Neural progenitor cell (in vitro differentiated cells): ENCODE measurements at regions not wholly inside any gene's neighbourhood (a gene's known extent, or its start where the extent isn't known, plus 50 kb on each side); places are given as distances from the start of the nearest gene placed in this dataset.

Experiments
- DNase-seq: peaks from one replicate; pipeline ENCODE4 v3.0.0-alpha.2; 2016; ENCODE audit warnings: low spot score
- H2AFZ ChIP-seq: fragments of 200-600 bp; sonication (generic); replicated peaks from 2 replicates; pipeline ENCODE4 v1.6.1; 2016; ENCODE audit warnings: antibody characterized with exemption
- H3F3A ChIP-seq: fragments of 200-600 bp; sonication (generic); 2 replicates; pipeline ENCODE4 v1.6.1; 2016; ENCODE audit warnings: antibody characterized with exemption, low read depth
- H3K27ac ChIP-seq: fragments of 200-600 bp; sonication (generic); 2 replicates; pipeline ENCODE4 v1.5.1; 2016; ENCODE audit warnings: mild to moderate bottlenecking
- H3K27me3 ChIP-seq: fragments of 200-600 bp; sonication (generic); 2 replicates; pipeline ENCODE4 v1.6.1; 2016; ENCODE audit warnings: mild to moderate bottlenecking, moderate library complexity
- H3K36me3 ChIP-seq: fragments of 200-600 bp; sonication (generic); 2 replicates; pipeline ENCODE4 v1.5.1; 2016
- H3K4me1 ChIP-seq: fragments of 200-600 bp; sonication (generic); 2 replicates; pipeline ENCODE4 v1.6.1; 2016; ENCODE audit warnings: mixed run types
- H3K4me2 ChIP-seq: fragments of 200-600 bp; sonication (generic); 2 replicates; pipeline ENCODE4 v1.6.1; 2016
- H3K4me3 ChIP-seq: fragments of 200-600 bp; sonication (generic); 2 replicates; pipeline ENCODE4 v1.5.1; 2016
- H3K79me2 ChIP-seq: fragments of 200-600 bp; sonication (generic); 2 replicates; pipeline ENCODE4 v1.6.1; 2016; ENCODE audit warnings: low read depth
- H3K9ac ChIP-seq: fragments of 200-600 bp; sonication (generic); 2 replicates; pipeline ENCODE4 v1.6.1; 2016
- H3K9me3 ChIP-seq: fragments of 200-600 bp; sonication (generic); 2 replicates; pipeline ENCODE4 v1.5.1; 2016; ENCODE audit warnings: low read depth
- H4K20me1 ChIP-seq: fragments of 200-600 bp; sonication (generic); 2 replicates; pipeline ENCODE4 v1.6.1; 2016; ENCODE audit warnings: low read depth
- H3K27ac Mint-ChIP-seq: 3 replicates; pipeline ENCODE4 v1.8.0; 2021; ENCODE audit warnings: mixed read lengths
- H3K27me3 Mint-ChIP-seq: 2 replicates; pipeline ENCODE4 v1.8.0; 2022; ENCODE audit warnings: low read depth, mild to moderate bottlenecking, inconsistent platforms, moderate library complexity, mixed read lengths; ENCODE audit not compliant: insufficient read depth
- H3K36me3 Mint-ChIP-seq: 3 replicates; pipeline ENCODE4 v1.8.0; 2021; ENCODE audit warnings: mixed read lengths
- H3K4me1 Mint-ChIP-seq: 3 replicates; pipeline ENCODE4 v1.8.0; 2021; ENCODE audit warnings: mixed read lengths
- H3K4me3 Mint-ChIP-seq: 3 replicates; pipeline ENCODE4 v1.8.0; 2021; ENCODE audit warnings: mild to moderate bottlenecking, moderate library complexity, mixed read lengths
- H3K9me3 Mint-ChIP-seq: 3 replicates; pipeline ENCODE4 v1.8.0; 2020; ENCODE audit warnings: mixed read lengths
- CTCF ChIP-seq: fragments of 200-600 bp; sonication (generic); IDR thresholded peaks from 2 replicates; pipeline ENCODE4 v1.5.1; 2017; ENCODE audit warnings: antibody characterized with exemption, mild to moderate bottlenecking
- EZH2 ChIP-seq: fragments of 200-600 bp; sonication (generic); IDR thresholded peaks from 2 replicates; pipeline ENCODE4 v1.6.1; 2017; ENCODE audit warnings: antibody characterized with exemption, mild to moderate bottlenecking, moderate library complexity
- EZH2phosphoT487 ChIP-seq: fragments of 200-600 bp; sonication (generic); IDR thresholded peaks from 2 replicates; pipeline ENCODE4 v1.6.1; 2017; ENCODE audit warnings: antibody characterized with exemption

- no peaks in the 10 kb centered on the region for H3K4me1 ChIP-seq
- Mint-ChIP-seq H3K4me3 (no peak overlapping the region), H3K27ac (no peak overlapping the region), H3K36me3 (no peaks in the 10 kb centered on the region), H3K27me3 (no peaks in the 10 kb centered on the region), H3K4me1 (no peaks in the 10 kb centered on the region), H3K9me3 (no peaks in the 10 kb centered on the region)
- H3K27me3 ChIP-seq: no peaks in the 10 kb centered on the region
- H3F3A ChIP-seq: no peaks in the 10 kb centered on the region
- no peak overlapping the region for H3K27ac ChIP-seq
- H3K4me3 ChIP-seq: no peak overlapping the region
- TF ChIP-seq EZH2phosphoT487: no peak
- no peaks in the 10 kb centered on the region for H3K36me3 ChIP-seq
- no peak overlapping the region for H2AFZ ChIP-seq
- no peak for DNase-seq
- H4K20me1 ChIP-seq: no peaks in the 10 kb centered on the region
- no peaks in the 10 kb centered on the region for H3K79me2 ChIP-seq
- H3K9me3 ChIP-seq: no peaks in the 10 kb centered on the region
- no peak overlapping the region for H3K9ac ChIP-seq
- no peak overlapping the region for H3K4me2 ChIP-seq
These were observed 101.9 kb upstream of the BMP4 start for GRCh38 chr14:54058505-54058904.

GRCh38 chr14:54083549-54084239 lies 127.1 kb upstream of the BMP4 start:
- no peak overlapping the region for H3K9ac ChIP-seq
- TF ChIP-seq EZH2: no peak
- TF ChIP-seq CTCF: no peak
- TF ChIP-seq EZH2phosphoT487: no peak
- no peaks in the 10 kb centered on the region for H3K36me3 Mint-ChIP-seq
- no peak overlapping the region for H3K4me3 ChIP-seq
- H3K36me3 ChIP-seq: no peaks in the 10 kb centered on the region
- H3K4me1 ChIP-seq: peaks cover 3% of the 10 kb centered on the region
- no peak overlapping the region for H2AFZ ChIP-seq
- H3K27ac ChIP-seq: no peak overlapping the region
- H3F3A ChIP-seq: no peaks in the 10 kb centered on the region
- no peaks in the 10 kb centered on the region for H3K79me2 ChIP-seq
- no peak overlapping the region for H3K4me3 Mint-ChIP-seq
- DNase-seq: no peak
- H3K4me1 Mint-ChIP-seq: no peaks in the 10 kb centered on the region
- H4K20me1 ChIP-seq: no peaks in the 10 kb centered on the region
- no peak overlapping the region for H3K4me2 ChIP-seq
- no peaks in the 10 kb centered on the region for H3K27me3 ChIP-seq
- no peaks in the 10 kb centered on the region for H3K9me3 Mint-ChIP-seq
- no peak overlapping the region for H3K27ac Mint-ChIP-seq
- no peaks in the 10 kb centered on the region for H3K27me3 Mint-ChIP-seq
- no peaks in the 10 kb centered on the region for H3K9me3 ChIP-seq

- no peak for DNase-seq
- H3K9ac ChIP-seq: no peak overlapping the region
- H3K4me1 ChIP-seq: peaks cover 3% of the 10 kb centered on the region
- H3K4me3 ChIP-seq: no peak overlapping the region
- H3K36me3 Mint-ChIP-seq: no peaks in the 10 kb centered on the region
- H3K36me3 ChIP-seq: no peaks in the 10 kb centered on the region
- H3K9me3 Mint-ChIP-seq: no peaks in the 10 kb centered on the region
- H3K9me3 ChIP-seq: no peaks in the 10 kb centered on the region
- no peaks in the 10 kb centered on the region for H3K27me3 ChIP-seq
- H2AFZ ChIP-seq: no peak overlapping the region
- no peaks in the 10 kb centered on the region for H3K4me1 Mint-ChIP-seq
- no peak overlapping the region for H3K27ac ChIP-seq
- H3K27me3 Mint-ChIP-seq: no peaks in the 10 kb centered on the region
- no peaks in the 10 kb centered on the region for H3F3A ChIP-seq
- H3K27ac Mint-ChIP-seq: no peak overlapping the region
- H4K20me1 ChIP-seq: no peaks in the 10 kb centered on the region
- no peak overlapping the region for H3K4me2 ChIP-seq
- no peaks in the 10 kb centered on the region for H3K79me2 ChIP-seq
- TF ChIP-seq EZH2 (no peak), CTCF (no peak), EZH2phosphoT487 (no peak)
- H3K4me3 Mint-ChIP-seq: no peak overlapping the region
These were observed 128.7 kb upstream of the BMP4 start for GRCh38 chr14:54085232-54085761.

GRCh38 chr14:54085841-54086240 lies 129.2 kb upstream of the BMP4 start:
- Histone ChIP-seq H3K4me2 (no peak overlapping the region), H3K9ac (no peak overlapping the region)

More at GRCh38 chr14:54085841-54086240, 129.2 kb upstream of the BMP4 start:
- no peaks in the 10 kb centered on the region for H3K9me3 Mint-ChIP-seq
- no peaks in the 10 kb centered on the region for H3K36me3 ChIP-seq
- no peak overlapping the region for H3K27ac ChIP-seq
- no peak overlapping the region for H2AFZ ChIP-seq
- peaks cover 3% of the 10 kb centered on the region for H3K4me1 ChIP-seq
- H3K79me2 ChIP-seq: no peaks in the 10 kb centered on the region
- TF ChIP-seq CTCF (no peak), EZH2phosphoT487 (no peak), EZH2 (no peak)
- H3K27me3 ChIP-seq: no peaks in the 10 kb centered on the region
- H3K4me3 Mint-ChIP-seq: no peak overlapping the region
- no peaks in the 10 kb centered on the region for H3K27me3 Mint-ChIP-seq
- no peaks in the 10 kb centered on the region for H4K20me1 ChIP-seq
- no peaks in the 10 kb centered on the region for H3K4me1 Mint-ChIP-seq
- no peaks in the 10 kb centered on the region for H3F3A ChIP-seq
- no peak overlapping the region for H3K4me3 ChIP-seq
- H3K36me3 Mint-ChIP-seq: no peaks in the 10 kb centered on the region
- H3K9me3 ChIP-seq: no peaks in the 10 kb centered on the region
- no peak for DNase-seq
- no peak overlapping the region for H3K27ac Mint-ChIP-seq
